ENCODE measurements at regions not wholly inside any gene's neighbourhood (a gene's known extent, or its start where the extent isn't known, plus 50 kb on each side); places are given as distances from the start of the nearest gene placed in this dataset.

- no peaks in the 10 kb centered on the region for H3K4me1 ChIP-seq (ENCODE audit: control insufficient read depth, insufficient read depth, low read length, poor library complexity, severe bottlenecking)
- no peaks in the 10 kb centered on the region for H3K36me3 ChIP-seq (ENCODE audit: control insufficient read depth, insufficient read depth, low read length)
- H3K27ac ChIP-seq (ENCODE audit: low read depth, low read length, severe bottlenecking): no peak overlapping the region
- WGBS, 2 experiments (ENCODE audit: insufficient coverage in 2 of 2): 0 to 100% methylated on average over 1 of the region's 5 CpGs
- no peak overlapping the region for H3K4me3 ChIP-seq (ENCODE audit: extremely low read depth, insufficient read depth, low read length, poor library complexity, severe bottlenecking)
- H3K9me3 ChIP-seq (ENCODE audit: control insufficient read depth, low read length): no peaks in the 10 kb centered on the region
These were observed 119.6 kb upstream of the CNTNAP4 start for GRCh38 chr16:76157629-76158028.

- no CpG with 5 or more reads among the region's 3 CpGs for WGBS, 2 experiments (ENCODE audit: insufficient coverage in 2 of 2)
- H3K4me1 ChIP-seq (ENCODE audit: control insufficient read depth, insufficient read depth, low read length, poor library complexity, severe bottlenecking): no peaks in the 10 kb centered on the region
- H3K4me3 ChIP-seq (ENCODE audit: extremely low read depth, insufficient read depth, low read length, poor library complexity, severe bottlenecking): no peak overlapping the region
- no peaks in the 10 kb centered on the region for H3K36me3 ChIP-seq (ENCODE audit: control insufficient read depth, insufficient read depth, low read length)
- no peak overlapping the region for H3K27ac ChIP-seq (ENCODE audit: low read depth, low read length, severe bottlenecking)
- H3K9me3 ChIP-seq (ENCODE audit: control insufficient read depth, low read length): no peaks in the 10 kb centered on the region
These were observed 115.2 kb upstream of the CNTNAP4 start for GRCh38 chr16:76162046-76162445.

- H3K36me3 ChIP-seq (ENCODE audit: control insufficient read depth, insufficient read depth, low read length): no peaks in the 10 kb centered on the region
- H3K9me3 ChIP-seq (ENCODE audit: control insufficient read depth, low read length): no peaks in the 10 kb centered on the region
- H3K27ac ChIP-seq (ENCODE audit: low read depth, low read length, severe bottlenecking): no peak overlapping the region
- 86% methylated on average over 1 of the region's 2 CpGs for WGBS, 2 experiments (ENCODE audit: insufficient coverage in 2 of 2)
- no peaks in the 10 kb centered on the region for H3K4me1 ChIP-seq (ENCODE audit: control insufficient read depth, insufficient read depth, low read length, poor library complexity, severe bottlenecking)
- H3K4me3 ChIP-seq (ENCODE audit: extremely low read depth, insufficient read depth, low read length, poor library complexity, severe bottlenecking): no peak overlapping the region
These were observed 112.1 kb upstream of the CNTNAP4 start for GRCh38 chr16:76164970-76165558.

- Histone ChIP-seq H3K36me3 (ENCODE audit: control insufficient read depth, insufficient read depth, low read length) (no peaks in the 10 kb centered on the region), H3K9me3 (ENCODE audit: control insufficient read depth, low read length) (no peaks in the 10 kb centered on the region), H3K4me3 (ENCODE audit: extremely low read depth, insufficient read depth, low read length, poor library complexity, severe bottlenecking) (no peak overlapping the region), H3K27ac (ENCODE audit: low read depth, low read length, severe bottlenecking) (no peak overlapping the region), H3K4me1 (ENCODE audit: control insufficient read depth, insufficient read depth, low read length, poor library complexity, severe bottlenecking) (no peaks in the 10 kb centered on the region)
- WGBS, 2 experiments (ENCODE audit: insufficient coverage in 2 of 2): no CpG with 5 or more reads among the region's 3 CpGs
These were observed 101.5 kb upstream of the CNTNAP4 start for GRCh38 chr16:76175718-76176117.

- no peaks in the 10 kb centered on the region for H3K4me1 ChIP-seq (ENCODE audit: control insufficient read depth, insufficient read depth, low read length, poor library complexity, severe bottlenecking)
- H3K36me3 ChIP-seq (ENCODE audit: control insufficient read depth, insufficient read depth, low read length): no peaks in the 10 kb centered on the region
- no peaks in the 10 kb centered on the region for H3K9me3 ChIP-seq (ENCODE audit: control insufficient read depth, low read length)
- H3K27ac ChIP-seq (ENCODE audit: low read depth, low read length, severe bottlenecking): no peak overlapping the region
- 72 to 86% methylated on average over 2 of the region's 4 CpGs for WGBS, 2 experiments (ENCODE audit: insufficient coverage in 2 of 2)
- H3K4me3 ChIP-seq (ENCODE audit: extremely low read depth, insufficient read depth, low read length, poor library complexity, severe bottlenecking): no peak overlapping the region
These were observed 101.0 kb upstream of the CNTNAP4 start for GRCh38 chr16:76176153-76176552.

- no peaks in the 10 kb centered on the region for H3K9me3 ChIP-seq (ENCODE audit: control insufficient read depth, low read length)
- H3K27ac ChIP-seq (ENCODE audit: low read depth, low read length, severe bottlenecking): no peak overlapping the region
- no peaks in the 10 kb centered on the region for H3K36me3 ChIP-seq (ENCODE audit: control insufficient read depth, insufficient read depth, low read length)
- H3K4me1 ChIP-seq (ENCODE audit: control insufficient read depth, insufficient read depth, low read length, poor library complexity, severe bottlenecking): no peaks in the 10 kb centered on the region
- H3K4me3 ChIP-seq (ENCODE audit: extremely low read depth, insufficient read depth, low read length, poor library complexity, severe bottlenecking): no peak overlapping the region
- WGBS, 2 experiments (ENCODE audit: insufficient coverage in 2 of 2): 82 to 83% methylated on average over 1 to 3 of the region's 4 CpGs
These were observed 100.6 kb upstream of the CNTNAP4 start for GRCh38 chr16:76176616-76177015.

GRCh38 chr16:76182041-76182635 lies 95.1 kb upstream of the CNTNAP4 start:
- no peaks in the 10 kb centered on the region for H3K9me3 ChIP-seq (ENCODE audit: control insufficient read depth, low read length)
- no peaks in the 10 kb centered on the region for H3K36me3 ChIP-seq (ENCODE audit: control insufficient read depth, insufficient read depth, low read length)
- H3K27ac ChIP-seq (ENCODE audit: low read depth, low read length, severe bottlenecking): no peak overlapping the region
- no peaks in the 10 kb centered on the region for H3K4me1 ChIP-seq (ENCODE audit: control insufficient read depth, insufficient read depth, low read length, poor library complexity, severe bottlenecking)
- no peak overlapping the region for H3K4me3 ChIP-seq (ENCODE audit: extremely low read depth, insufficient read depth, low read length, poor library complexity, severe bottlenecking)
- WGBS, 2 experiments (ENCODE audit: insufficient coverage in 2 of 2): 79 to 86% methylated on average over 2 to 3 of the region's 3 CpGs

- H3K36me3 ChIP-seq (ENCODE audit: control insufficient read depth, insufficient read depth, low read length): no peaks in the 10 kb centered on the region
- no peak overlapping the region for H3K4me3 ChIP-seq (ENCODE audit: extremely low read depth, insufficient read depth, low read length, poor library complexity, severe bottlenecking)
- WGBS, 2 experiments (ENCODE audit: insufficient coverage in 2 of 2): 67 to 83% methylated on average over 1 of the region's 1 CpG
- H3K27ac ChIP-seq (ENCODE audit: low read depth, low read length, severe bottlenecking): no peak overlapping the region
- H3K9me3 ChIP-seq (ENCODE audit: control insufficient read depth, low read length): no peaks in the 10 kb centered on the region
- H3K4me1 ChIP-seq (ENCODE audit: control insufficient read depth, insufficient read depth, low read length, poor library complexity, severe bottlenecking): no peaks in the 10 kb centered on the region
These were observed 93.6 kb upstream of the CNTNAP4 start for GRCh38 chr16:76183647-76184046.

GRCh38 chr16:76190057-76190456 lies 87.1 kb upstream of the CNTNAP4 start:
- Histone ChIP-seq H3K36me3 (ENCODE audit: control insufficient read depth, insufficient read depth, low read length) (no peaks in the 10 kb centered on the region), H3K9me3 (ENCODE audit: control insufficient read depth, low read length) (no peaks in the 10 kb centered on the region), H3K27ac (ENCODE audit: low read depth, low read length, severe bottlenecking) (no peak overlapping the region), H3K4me1 (ENCODE audit: control insufficient read depth, insufficient read depth, low read length, poor library complexity, severe bottlenecking) (no peaks in the 10 kb centered on the region), H3K4me3 (ENCODE audit: extremely low read depth, insufficient read depth, low read length, poor library complexity, severe bottlenecking) (no peak overlapping the region)
- WGBS, 2 experiments (ENCODE audit: insufficient coverage in 2 of 2): 67 to 90% methylated on average over 1 of the region's 2 CpGs

GRCh38 chr16:76190480-76190879 lies 86.7 kb upstream of the CNTNAP4 start:
- no peaks in the 10 kb centered on the region for H3K36me3 ChIP-seq (ENCODE audit: control insufficient read depth, insufficient read depth, low read length)
- H3K4me1 ChIP-seq (ENCODE audit: control insufficient read depth, insufficient read depth, low read length, poor library complexity, severe bottlenecking): no peaks in the 10 kb centered on the region
- H3K27ac ChIP-seq (ENCODE audit: low read depth, low read length, severe bottlenecking): no peak overlapping the region
- H3K4me3 ChIP-seq (ENCODE audit: extremely low read depth, insufficient read depth, low read length, poor library complexity, severe bottlenecking): no peak overlapping the region
- no peaks in the 10 kb centered on the region for H3K9me3 ChIP-seq (ENCODE audit: control insufficient read depth, low read length)

- 78 to 80% methylated on average over 1 to 3 of the region's 8 CpGs for WGBS, 2 experiments (ENCODE audit: insufficient coverage in 2 of 2)
- Histone ChIP-seq H3K4me3 (ENCODE audit: extremely low read depth, insufficient read depth, low read length, poor library complexity, severe bottlenecking) (no peak overlapping the region), H3K9me3 (ENCODE audit: control insufficient read depth, low read length) (no peaks in the 10 kb centered on the region), H3K36me3 (ENCODE audit: control insufficient read depth, insufficient read depth, low read length) (no peaks in the 10 kb centered on the region), H3K4me1 (ENCODE audit: control insufficient read depth, insufficient read depth, low read length, poor library complexity, severe bottlenecking) (no peaks in the 10 kb centered on the region), H3K27ac (ENCODE audit: low read depth, low read length, severe bottlenecking) (peak overlapping the region; percentile 78)
These were observed 83.1 kb upstream of the CNTNAP4 start for GRCh38 chr16:76193906-76194615.
